ENCODE measurements at regions not wholly inside any gene's neighbourhood (a gene's known extent, or its start where the extent isn't known, plus 50 kb on each side); places are given as distances from the start of the nearest gene placed in this dataset.
A peak's percentile ranks its signal among the peaks of the same experiment; 100 is the strongest.

DNA sequence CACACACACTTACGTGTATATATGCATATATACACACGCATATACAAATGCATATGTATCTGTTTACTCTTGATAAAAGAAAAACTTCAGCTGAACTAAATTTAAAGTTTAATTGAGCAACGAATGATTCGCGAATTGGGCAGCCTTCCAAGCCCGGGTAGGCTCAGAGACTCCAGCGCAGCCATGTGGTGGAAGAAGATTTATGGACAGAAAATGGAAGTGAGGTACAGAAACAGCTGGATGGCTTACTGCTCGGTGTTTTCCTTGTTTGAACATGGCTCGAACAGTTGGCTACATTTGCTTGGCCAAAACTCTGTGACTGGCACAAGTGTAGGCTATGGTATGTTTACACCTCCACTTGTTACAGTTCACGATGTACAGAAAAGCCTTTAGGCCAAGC lies 239.3 kb upstream of the PRDM9 start:
- H3K4me3 ChIP-seq (ENCODE audit: low read depth, low read length) = no peak overlapping the region
- TF ChIP-seq CTCF (IDR thresholded peaks at IDR 0.05; ENCODE audit: control insufficient read depth, extremely low read depth, insufficient read depth) = peak; percentile 32
- no peak for DNase-seq (ENCODE audit: low read depth)

- no peak for TF ChIP-seq CTCF (IDR thresholded peaks at IDR 0.05; ENCODE audit: control insufficient read depth, extremely low read depth, insufficient read depth)
- DNase-seq (ENCODE audit: low read depth) = no peak
- H3K4me3 ChIP-seq (ENCODE audit: low read depth, low read length) = no peak overlapping the region
Observed at GRCh38 chr5:23260621-23261020, 246.8 kb upstream of the PRDM9 start.

GRCh38 chr5:23257656-23258055 lies 249.8 kb upstream of the PRDM9 start:
- no peak overlapping the region for H3K4me3 ChIP-seq (ENCODE audit: low read depth, low read length)
- no peak for DNase-seq (ENCODE audit: low read depth)
- TF ChIP-seq CTCF (IDR thresholded peaks at IDR 0.05; ENCODE audit: control insufficient read depth, extremely low read depth, insufficient read depth) = no peak

DNA sequence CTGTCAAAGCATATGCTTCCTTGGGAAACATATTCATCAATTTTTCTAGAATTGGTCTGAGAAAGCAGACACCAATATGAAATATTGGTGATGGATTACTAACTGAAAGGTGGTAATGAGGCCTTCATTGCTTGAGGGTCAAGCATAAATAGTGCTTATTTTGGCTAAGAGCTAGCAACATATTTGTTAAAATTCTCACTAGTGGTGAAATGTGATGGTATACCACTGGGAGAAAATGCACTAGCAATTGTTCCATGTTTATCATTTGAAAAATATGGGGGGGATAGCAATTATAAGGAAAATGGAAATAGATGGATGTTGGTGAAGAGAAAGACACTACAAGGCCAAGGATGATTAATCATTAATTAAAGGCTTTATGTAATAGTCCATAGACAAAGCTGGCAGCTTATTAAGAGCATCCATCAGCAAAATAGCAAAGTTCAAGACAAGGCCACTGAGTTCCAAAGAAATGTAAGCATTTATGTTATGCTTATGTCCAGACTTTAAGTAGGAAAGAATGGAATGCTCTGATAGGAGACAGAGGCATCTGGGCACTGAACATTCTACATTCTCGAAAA lies 253.7 kb upstream of the PRDM9 start:
- DNase-seq (ENCODE audit: low read depth) = no peak
- no peak overlapping the region for H3K4me3 ChIP-seq (ENCODE audit: low read depth, low read length)
- TF ChIP-seq CTCF (IDR thresholded peaks at IDR 0.05; ENCODE audit: control insufficient read depth, extremely low read depth, insufficient read depth) = no peak

DNA sequence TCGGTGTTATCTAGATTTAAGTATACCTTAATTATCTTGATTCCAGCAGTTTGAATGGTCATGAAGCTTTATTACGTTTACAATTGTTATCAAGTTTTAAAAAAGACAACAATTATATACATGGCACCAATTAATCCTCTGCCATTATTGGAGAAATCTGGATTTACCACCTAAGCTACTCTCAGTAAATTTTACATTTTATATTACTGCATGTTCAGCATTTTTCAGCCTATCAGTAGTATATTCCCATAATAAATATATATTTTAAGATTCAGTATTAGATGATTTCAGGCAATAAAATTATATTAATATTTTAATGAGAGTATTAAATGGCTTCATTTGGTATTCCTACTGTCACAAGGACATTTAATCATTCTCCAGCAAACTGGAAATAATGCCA lies 264.5 kb upstream of the PRDM9 start:
- no peak for DNase-seq (ENCODE audit: low read depth)
- no peak overlapping the region for H3K4me3 ChIP-seq (ENCODE audit: low read depth, low read length)
- TF ChIP-seq CTCF (IDR thresholded peaks at IDR 0.05; ENCODE audit: control insufficient read depth, extremely low read depth, insufficient read depth) = no peak

DNA sequence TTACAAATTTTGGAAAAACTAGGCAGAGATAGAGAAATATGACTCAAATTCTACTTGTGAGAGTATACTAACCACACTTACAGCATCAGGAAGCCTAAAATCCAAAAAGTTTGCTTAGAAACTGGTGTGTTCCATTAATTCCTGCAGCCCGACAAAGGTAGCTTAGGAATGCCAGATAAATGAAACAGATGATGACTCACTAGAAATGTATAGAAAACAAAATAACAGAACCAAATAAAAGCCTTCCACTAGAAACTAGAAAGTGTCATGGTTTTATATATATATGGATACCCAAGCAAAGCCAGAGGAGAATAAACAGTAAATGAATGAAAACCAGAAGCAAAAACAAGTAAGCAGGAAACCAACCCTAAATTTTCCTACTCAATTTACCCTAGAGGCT lies 272.2 kb upstream of the PRDM9 start:
- DNase-seq (ENCODE audit: low read depth) = no peak
- no peak overlapping the region for H3K4me3 ChIP-seq (ENCODE audit: low read depth, low read length)
- TF ChIP-seq CTCF (IDR thresholded peaks at IDR 0.05; ENCODE audit: control insufficient read depth, extremely low read depth, insufficient read depth) = no peak

DNA sequence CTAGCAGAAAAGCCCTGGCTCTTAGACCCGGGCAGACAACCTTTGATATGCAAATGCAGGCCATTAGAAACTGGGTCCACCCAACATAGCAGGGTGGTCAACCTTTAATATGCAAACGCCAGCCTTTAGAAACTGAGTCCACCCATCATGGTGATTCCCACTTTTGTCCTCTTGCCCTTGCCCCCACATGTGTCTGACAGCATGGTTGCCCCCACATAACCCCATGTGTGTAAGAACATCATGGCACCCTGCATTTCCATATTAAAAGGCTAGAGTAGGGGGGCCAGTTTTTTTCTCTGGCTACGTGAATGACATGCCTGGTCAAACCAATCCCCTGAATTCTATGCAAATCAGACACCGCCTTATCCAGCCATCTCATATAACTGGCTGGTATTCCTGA lies 273.2 kb upstream of the PRDM9 start:
- no peak for TF ChIP-seq CTCF (IDR thresholded peaks at IDR 0.05; ENCODE audit: control insufficient read depth, extremely low read depth, insufficient read depth)
- no peak overlapping the region for H3K4me3 ChIP-seq (ENCODE audit: low read depth, low read length)
- DNase-seq (ENCODE audit: low read depth) = no peak

Measured in LNCaP clone FGC (cell line).